SHP77 (cell line): ENCODE measurements at regions not wholly inside any gene's neighbourhood (a gene's known extent, or its start where the extent isn't known, plus 50 kb on each side); places are given as distances from the start of the nearest gene placed in this dataset.

Experiments
- DNase-seq, 2 experiments: peaks; one replicate each; lab custom pipeline; 2025; lab: John Stamatoyannopoulos, UW

- DNase-seq = peak; percentile 13
Observed at GRCh38 chr18:34595690-34596089, 114.4 kb upstream of the DTNA start.

DNA sequence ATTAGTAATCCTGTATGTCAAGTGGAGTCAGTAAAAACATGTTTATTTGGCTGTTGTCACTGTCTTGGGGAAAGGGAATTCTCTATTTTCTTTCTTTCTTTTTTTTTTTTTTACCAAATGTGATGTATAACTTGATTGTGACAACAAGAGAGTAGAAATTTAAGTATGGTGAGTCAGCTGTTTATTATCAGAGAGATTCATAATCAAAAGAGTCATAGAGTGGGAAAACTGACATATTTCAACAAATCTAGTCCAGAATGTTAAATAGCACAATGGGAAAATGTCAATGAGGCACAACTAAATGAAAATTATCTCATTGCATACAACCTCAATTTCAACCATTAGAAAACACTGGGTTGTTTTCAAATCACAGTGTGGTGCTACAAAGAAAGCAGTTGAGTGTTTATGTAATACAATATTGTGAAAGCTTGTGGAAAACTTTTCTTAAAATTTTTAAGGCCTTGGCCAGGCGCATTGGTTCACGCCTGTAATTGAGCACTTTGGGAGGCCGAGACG is 111.9 kb upstream of the DTNA start:
- DNase-seq = no peak

DNA sequence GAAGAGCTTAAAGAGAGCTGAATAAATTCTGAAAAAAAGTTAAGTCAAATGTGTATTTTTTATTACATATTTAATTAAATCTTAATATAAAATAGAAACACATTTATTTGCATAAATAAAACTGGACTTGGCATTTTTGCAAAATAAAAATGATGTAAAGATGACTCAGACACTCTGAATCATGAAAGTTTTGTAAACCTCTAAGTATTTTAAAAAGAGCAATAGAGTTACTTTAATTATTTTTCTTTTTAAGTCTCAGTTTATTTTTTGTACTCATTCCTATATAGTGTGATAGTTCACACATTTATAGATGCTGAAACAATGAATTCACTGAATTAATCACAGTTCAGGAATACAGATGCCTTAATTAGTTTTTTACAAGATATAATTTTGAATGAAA is 109.9 kb upstream of the DTNA start:
- no peak for DNase-seq

GRCh38 chr18:34600874-34601656 is 109.0 kb upstream of the DTNA start:
- DNase-seq = no peak

GRCh38 chr18:34604591-34604990 is 105.5 kb upstream of the DTNA start:
- no peak for DNase-seq

GRCh38 chr18:34606851-34607250 is 103.2 kb upstream of the DTNA start:
- no peak for DNase-seq

DNA sequence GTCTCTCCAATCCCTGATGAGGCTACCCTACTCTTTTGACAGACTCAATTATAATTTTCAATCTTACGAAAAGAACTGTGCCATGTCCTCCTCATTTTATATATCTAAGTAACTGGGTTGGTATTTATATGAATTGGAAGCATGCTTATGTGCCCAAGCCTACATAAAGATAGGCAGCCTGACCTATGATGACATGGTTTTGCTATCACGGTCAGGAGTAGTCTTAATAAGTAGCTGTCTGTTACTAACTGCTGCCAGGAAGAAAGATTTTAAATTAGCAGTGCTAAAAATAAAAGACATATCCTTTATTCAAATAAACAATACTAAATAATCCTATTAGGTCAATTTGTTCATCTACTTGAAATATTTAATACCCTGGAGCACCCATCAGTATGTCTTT is 102.0 kb upstream of the DTNA start:
- DNase-seq = no peak

GRCh38 chr18:34609986-34610648 is 100.0 kb upstream of the DTNA start:
- DNase-seq = no peak

GRCh38 chr18:34611904-34612303 is 98.2 kb upstream of the DTNA start:
- DNase-seq = no peak

DNA sequence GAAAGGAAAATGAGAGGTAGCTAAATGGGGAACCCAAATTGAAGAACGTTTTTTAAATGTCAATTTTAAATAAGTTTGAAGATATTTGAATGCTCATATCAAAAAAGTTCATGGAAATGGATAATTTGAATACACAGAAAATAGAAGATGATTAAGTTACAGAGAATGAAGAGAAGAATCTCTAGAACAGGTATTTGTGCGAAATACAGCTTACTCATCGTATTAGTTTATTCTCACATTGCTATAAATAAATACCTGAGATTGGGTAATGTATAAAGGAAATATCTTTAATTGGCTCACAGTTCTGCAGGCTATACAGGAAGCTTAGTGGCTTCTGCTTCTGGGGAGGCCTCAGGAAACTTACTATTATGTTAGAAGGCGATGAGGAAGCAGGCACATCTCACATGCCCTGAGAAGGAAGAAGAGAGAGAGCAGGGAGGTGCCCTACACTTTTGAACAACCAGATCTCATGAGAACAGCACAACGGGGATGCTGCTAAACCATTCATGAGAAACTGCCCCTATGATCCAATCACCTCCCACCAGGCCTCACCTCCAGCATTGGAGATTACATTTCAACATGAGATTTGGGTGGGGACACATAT is 89.7 kb upstream of the DTNA start:
- no peak for DNase-seq

DNA sequence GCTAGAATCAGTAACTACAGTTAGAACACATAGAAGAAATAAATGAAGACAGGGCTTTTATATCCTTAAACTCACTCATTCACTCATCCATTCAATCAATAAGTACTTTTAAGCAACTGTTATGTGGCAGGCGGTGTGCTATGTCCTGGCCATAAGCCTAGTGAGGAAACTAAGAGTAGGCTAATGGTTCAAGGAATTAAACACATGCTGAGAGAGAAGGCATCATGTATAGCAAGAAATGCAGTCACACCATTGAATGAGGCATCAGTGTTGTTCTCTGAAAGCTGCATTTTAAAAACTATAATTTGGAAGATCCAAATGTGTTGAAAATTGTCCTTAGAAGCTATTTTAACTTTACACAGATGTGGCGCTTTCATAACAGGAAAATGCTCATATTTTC is 86.5 kb upstream of the DTNA start:
- DNase-seq = no peak

DNA sequence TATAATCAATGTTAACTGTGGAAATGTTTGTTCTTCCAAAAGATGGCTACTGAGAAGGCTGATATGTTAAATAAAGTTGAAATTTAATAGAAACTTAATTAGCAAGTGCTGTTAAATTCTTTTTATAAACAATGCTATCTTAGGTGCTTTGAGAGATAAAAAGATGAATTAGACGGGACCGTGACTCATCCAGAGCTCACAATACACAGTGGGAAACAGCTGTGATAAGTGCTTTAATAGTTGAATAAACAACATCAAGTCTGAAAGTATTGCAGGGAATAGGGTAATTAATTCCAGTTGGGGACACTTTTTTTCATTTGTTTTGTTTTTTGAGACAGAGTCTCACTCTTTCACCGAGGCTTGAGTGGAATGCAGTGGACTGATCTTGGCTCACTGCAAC is 85.5 kb upstream of the DTNA start:
- DNase-seq = no peak

- DNase-seq = no peak
Observed at GRCh38 chr18:34626404-34627136, 83.5 kb upstream of the DTNA start.

- no peak for DNase-seq
Observed at GRCh38 chr18:34627137-34627920, 82.8 kb upstream of the DTNA start.

DNA sequence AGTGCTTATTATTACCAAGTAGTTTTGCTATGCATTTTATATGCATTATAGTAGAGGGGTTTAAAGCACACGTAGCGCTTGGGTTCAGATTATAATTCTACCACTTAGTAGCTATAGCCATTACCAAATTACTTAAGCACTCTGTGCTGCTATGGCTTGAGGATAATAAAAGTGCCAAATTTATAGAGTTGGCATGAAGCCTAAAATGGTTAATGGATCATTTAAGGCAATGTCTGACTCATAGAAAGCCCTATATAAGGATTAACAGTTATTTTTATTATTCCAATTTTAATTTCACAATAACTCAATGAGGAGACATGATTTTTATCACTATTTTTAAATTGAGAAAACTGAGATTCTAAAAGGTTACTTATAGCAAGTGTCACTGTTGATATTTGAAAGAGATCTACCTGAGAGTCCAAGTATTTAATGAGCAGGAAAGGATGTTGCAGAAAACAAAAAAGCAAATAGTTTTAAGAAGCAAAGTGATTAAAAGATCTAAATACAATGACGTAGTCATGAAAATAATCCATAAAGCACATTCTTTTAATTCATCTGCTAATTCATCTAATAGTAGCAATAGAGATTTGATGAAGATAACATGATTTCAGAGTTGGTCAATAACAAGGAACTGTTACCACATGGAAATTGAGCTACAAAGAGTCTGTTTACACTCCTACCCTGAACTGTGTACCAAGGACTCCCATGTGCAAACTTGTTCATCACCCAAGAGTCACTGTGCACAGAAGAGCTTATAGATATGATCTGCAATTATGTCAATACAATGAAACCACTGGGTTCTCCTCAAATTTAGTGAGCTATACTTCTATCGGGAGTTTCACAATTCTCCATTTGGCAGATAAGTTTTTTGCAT is 78.8 kb upstream of the DTNA start:
- DNase-seq = peak in 1 of 2 experiments; percentile 26

GRCh38 chr18:34632321-34632720 is 77.8 kb upstream of the DTNA start:
- DNase-seq = no peak

DNA sequence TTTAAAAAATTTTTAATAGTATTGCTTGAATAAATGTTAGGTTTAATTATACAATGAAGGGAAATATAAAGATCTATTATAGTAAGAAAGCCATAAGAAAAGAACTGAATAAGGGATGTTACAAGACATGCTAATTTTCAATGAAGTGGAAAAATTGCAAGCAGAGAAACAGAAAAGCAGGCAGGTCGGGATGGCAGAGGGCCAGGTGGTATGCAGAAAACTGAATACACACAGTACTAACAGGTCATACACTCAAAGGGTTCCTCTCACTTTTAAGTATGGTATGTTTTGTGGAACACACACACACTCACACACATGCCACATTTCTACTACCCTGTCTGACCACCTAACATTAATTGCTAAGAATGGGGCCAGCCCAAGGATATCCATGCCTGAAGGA is 76.7 kb upstream of the DTNA start:
- no peak for DNase-seq

GRCh38 chr18:34637094-34637801 is 72.8 kb upstream of the DTNA start:
- DNase-seq = no peak

DNA sequence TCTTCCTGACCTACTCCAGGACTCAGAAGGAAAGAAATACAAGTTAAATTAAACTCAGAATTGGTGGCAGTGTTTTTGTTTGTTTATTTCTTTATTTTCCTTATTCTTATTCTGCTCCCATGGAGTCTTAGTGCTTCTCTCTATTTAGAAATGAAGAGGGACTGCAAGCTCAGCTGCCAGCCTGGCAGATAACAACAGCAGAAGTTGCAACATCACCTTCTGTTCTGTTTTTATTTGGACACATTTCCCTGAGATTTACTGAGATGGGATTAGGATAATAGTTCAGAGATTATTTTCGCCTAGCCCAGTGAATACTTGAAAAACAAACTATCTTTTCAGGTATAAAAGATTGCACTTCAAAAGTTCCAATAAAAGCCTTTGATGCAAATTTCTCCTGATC is 70.4 kb upstream of the DTNA start:
- no peak for DNase-seq

- DNase-seq = no peak
Observed at GRCh38 chr18:34640276-34640675, 69.8 kb upstream of the DTNA start.
